Endothelial cell (in vitro differentiated cells): ENCODE measurements at regions not wholly inside any gene's neighbourhood (a gene's known extent, or its start where the extent isn't known, plus 50 kb on each side); places are given as distances from the start of the nearest gene placed in this dataset.

Experiments
- DNase-seq: peaks from one replicate; pipeline ENCODE4 v3.0.0; 2021; ENCODE audit warnings: low spot score
- H3K27ac Mint-ChIP-seq: one replicate; pipeline ENCODE4 v1.8.0; 2021; ENCODE audit warnings: mixed read lengths, inconsistent platforms; ENCODE audit not compliant: unreplicated experiment
- H3K27me3 Mint-ChIP-seq: one replicate; pipeline ENCODE4 v1.8.0; 2021; ENCODE audit warnings: mild to moderate bottlenecking, moderate library complexity, mixed read lengths, inconsistent platforms; ENCODE audit not compliant: unreplicated experiment
- H3K36me3 Mint-ChIP-seq: one replicate; pipeline ENCODE4 v1.8.0; 2021; ENCODE audit warnings: mild to moderate bottlenecking, low read depth, mixed read lengths, inconsistent platforms; ENCODE audit not compliant: unreplicated experiment
- H3K4me1 Mint-ChIP-seq: one replicate; pipeline ENCODE4 v1.8.0; 2021; ENCODE audit warnings: mild to moderate bottlenecking, mixed read lengths, inconsistent platforms; ENCODE audit not compliant: unreplicated experiment
- H3K4me3 Mint-ChIP-seq: one replicate; pipeline ENCODE4 v1.8.0; 2021; ENCODE audit warnings: mild to moderate bottlenecking, mixed read lengths, inconsistent platforms; ENCODE audit not compliant: unreplicated experiment
- H3K9me3 Mint-ChIP-seq: one replicate; pipeline ENCODE4 v1.8.0; 2021; ENCODE audit warnings: mixed read lengths, inconsistent platforms; ENCODE audit not compliant: unreplicated experiment
- CTCF ChIP-seq: fragments of 200-600 bp; sonication (generic); IDR thresholded peaks from one replicate; pipeline ENCODE4 v1.5.0; 2021; ENCODE audit warnings: antibody characterized with exemption; ENCODE audit not compliant: unreplicated experiment

- no peak overlapping the region for H3K4me3 Mint-ChIP-seq
- no peaks in the 10 kb centered on the region for H3K9me3 Mint-ChIP-seq
- DNase-seq: no peak
- H3K36me3 Mint-ChIP-seq: no peaks in the 10 kb centered on the region
- H3K4me1 Mint-ChIP-seq: peaks cover 12% of the 10 kb centered on the region
- TF ChIP-seq CTCF: no peak
- H3K27me3 Mint-ChIP-seq: peaks cover 10% of the 10 kb centered on the region
- no peak overlapping the region for H3K27ac Mint-ChIP-seq
Measured at GRCh38 chr10:100642295-100642994, 102.9 kb upstream of the PAX2 start.

- no peaks in the 10 kb centered on the region for H3K9me3 Mint-ChIP-seq
- H3K27ac Mint-ChIP-seq: no peak overlapping the region
- H3K27me3 Mint-ChIP-seq: peaks cover 15% of the 10 kb centered on the region
- H3K4me1 Mint-ChIP-seq: peaks cover 9% of the 10 kb centered on the region
- H3K4me3 Mint-ChIP-seq: no peak overlapping the region
- no peak for TF ChIP-seq CTCF
- peaks cover under 1% of the 10 kb centered on the region for H3K36me3 Mint-ChIP-seq
- no peak for DNase-seq
Measured at GRCh38 chr10:100645091-100645490, 100.3 kb upstream of the PAX2 start.

GRCh38 chr10:100645613-100646392 is 99.6 kb upstream of the PAX2 start:
- Mint-ChIP-seq H3K4me3 (no peak overlapping the region), H3K27ac (no peak overlapping the region), H3K9me3 (no peaks in the 10 kb centered on the region), H3K4me1 (peaks cover 10% of the 10 kb centered on the region), H3K36me3 (peaks cover 3% of the 10 kb centered on the region), H3K27me3 (peaks cover 17% of the 10 kb centered on the region)
- no peak for TF ChIP-seq CTCF
- DNase-seq: no peak

GRCh38 chr10:100647928-100648327 is 97.5 kb upstream of the PAX2 start:
- Mint-ChIP-seq H3K4me3 (no peak overlapping the region), H3K27ac (no peak overlapping the region)

More at GRCh38 chr10:100647928-100648327, 97.5 kb upstream of the PAX2 start:
- peaks cover 8% of the 10 kb centered on the region for H3K36me3 Mint-ChIP-seq
- TF ChIP-seq CTCF: no peak
- no peak for DNase-seq
- peaks cover 14% of the 10 kb centered on the region for H3K27me3 Mint-ChIP-seq
- peaks cover 5% of the 10 kb centered on the region for H3K4me1 Mint-ChIP-seq
- H3K9me3 Mint-ChIP-seq: no peaks in the 10 kb centered on the region
